Activated T-cell treated with anti-CD3 and anti-CD28 coated beads, Interleukin-2, amount 50 U/mL, for 24 hours (primary cell): ENCODE measurements at regions not wholly inside any gene's neighbourhood (a gene's known extent, or its start where the extent isn't known, plus 50 kb on each side); places are given as distances from the start of the nearest gene placed in this dataset.
A peak's percentile ranks its signal among the peaks of the same experiment; 100 is the strongest.

Experiments used
- DNase-seq: peaks from one replicate; pipeline ENCODE4 v3.0.0-alpha.2; 2020
- H3K27ac Mint-ChIP-seq: 2 replicates; pipeline ENCODE4 v1.8.0; 2020; ENCODE audit warnings: mild to moderate bottlenecking, mixed read lengths
- H3K27me3 Mint-ChIP-seq: 2 replicates; pipeline ENCODE4 v1.8.0; 2020; ENCODE audit warnings: mixed read lengths
- H3K36me3 Mint-ChIP-seq: 2 replicates; pipeline ENCODE4 v1.8.0; 2020; ENCODE audit warnings: low read depth, mixed read lengths
- H3K4me1 Mint-ChIP-seq: 2 replicates; pipeline ENCODE4 v1.8.0; 2020; ENCODE audit warnings: low read depth, mixed read lengths
- H3K4me3 Mint-ChIP-seq: 2 replicates; pipeline ENCODE4 v1.8.0; 2020; ENCODE audit warnings: mild to moderate bottlenecking, moderate library complexity, mixed read lengths
- H3K9me3 Mint-ChIP-seq: 2 replicates; pipeline ENCODE4 v1.8.0; 2020; ENCODE audit warnings: mixed read lengths

- DNase-seq = no peak
- Mint-ChIP-seq H3K9me3 (no peaks in the 10 kb centered on the region), H3K4me3 (no peak overlapping the region), H3K27me3 (no peaks in the 10 kb centered on the region), H3K27ac (no peak overlapping the region), H3K4me1 (peaks cover 33% of the 10 kb centered on the region), H3K36me3 (no peaks in the 10 kb centered on the region)
Observed at GRCh38 chr21:15421947-15422346, 307.8 kb upstream of the USP25 start.

GRCh38 chr21:15422783-15423182 lies 307.0 kb upstream of the USP25 start:
- DNase-seq = no peak
- no peaks in the 10 kb centered on the region for H3K9me3 Mint-ChIP-seq
- no peaks in the 10 kb centered on the region for H3K36me3 Mint-ChIP-seq
- peaks cover 33% of the 10 kb centered on the region for H3K4me1 Mint-ChIP-seq
- no peak overlapping the region for H3K4me3 Mint-ChIP-seq
- peak overlapping the region; percentile 29 for H3K27ac Mint-ChIP-seq
- no peaks in the 10 kb centered on the region for H3K27me3 Mint-ChIP-seq

DNA sequence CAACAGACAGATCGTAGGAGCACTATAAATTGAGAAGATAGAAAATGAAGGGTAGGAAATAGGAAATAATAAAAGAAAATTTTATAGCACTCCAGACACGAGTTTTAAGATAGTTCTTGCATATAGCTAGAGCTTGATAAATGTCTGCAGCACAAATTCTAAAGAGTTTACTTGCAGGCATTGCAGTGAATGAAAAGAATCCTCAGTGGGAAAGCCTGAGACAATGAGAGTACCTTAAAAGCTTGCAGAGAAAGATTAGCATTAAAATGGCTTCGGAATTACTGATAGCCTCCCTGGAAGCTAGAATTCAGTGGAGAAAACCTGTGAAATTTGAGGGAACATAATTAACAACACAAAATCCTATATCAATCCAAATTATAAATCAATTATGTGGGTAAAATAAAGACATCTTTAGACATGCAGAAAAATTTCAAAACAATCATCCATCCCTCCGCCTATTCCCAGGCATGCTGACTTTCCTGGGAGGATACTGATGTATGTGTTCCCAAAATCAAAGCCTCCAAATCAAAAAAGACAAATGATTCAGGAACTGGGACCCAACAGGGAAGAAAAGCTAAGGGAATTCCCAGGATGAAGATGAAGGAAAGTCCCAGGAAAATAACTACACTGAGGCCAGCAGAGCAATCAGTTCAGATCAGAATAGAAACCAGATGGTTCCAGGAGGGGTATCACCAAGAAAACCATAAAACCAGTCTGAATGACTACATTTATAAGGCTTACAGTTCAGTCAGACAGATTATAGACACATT lies 305.9 kb upstream of the USP25 start:
- no peak for DNase-seq
- Mint-ChIP-seq H3K27me3 (no peaks in the 10 kb centered on the region), H3K36me3 (no peaks in the 10 kb centered on the region), H3K27ac (no peak overlapping the region), H3K4me1 (peaks cover 33% of the 10 kb centered on the region), H3K9me3 (no peaks in the 10 kb centered on the region), H3K4me3 (no peak overlapping the region)

DNA sequence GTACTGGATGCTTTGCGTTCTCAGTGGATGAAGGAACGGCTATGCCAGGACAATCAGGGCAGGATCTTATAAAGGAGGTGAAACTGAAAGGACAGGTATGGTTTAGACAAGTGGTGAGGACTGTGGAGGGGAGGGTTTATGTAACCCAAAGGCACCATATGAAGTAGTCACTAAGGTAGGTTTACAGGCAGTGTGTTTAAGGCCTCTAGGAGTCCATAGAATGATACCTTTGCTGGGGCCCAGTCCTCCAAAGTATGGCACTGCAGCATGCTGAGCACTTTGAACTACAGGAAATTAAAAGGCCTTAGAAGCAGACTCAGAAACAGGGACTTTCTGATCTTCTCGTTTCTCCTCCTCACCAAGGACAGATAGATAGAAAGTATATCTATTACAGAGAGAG lies 304.7 kb upstream of the USP25 start:
- no peak for DNase-seq
- no peaks in the 10 kb centered on the region for H3K27me3 Mint-ChIP-seq
- peaks cover 33% of the 10 kb centered on the region for H3K4me1 Mint-ChIP-seq

GRCh38 chr21:15430023-15430422 lies 299.8 kb upstream of the USP25 start:
- H3K36me3 Mint-ChIP-seq = no peaks in the 10 kb centered on the region
- no peaks in the 10 kb centered on the region for H3K27me3 Mint-ChIP-seq
- no peak overlapping the region for H3K4me3 Mint-ChIP-seq
- no peak overlapping the region for H3K27ac Mint-ChIP-seq
- peaks cover 7% of the 10 kb centered on the region for H3K9me3 Mint-ChIP-seq
- peaks cover 8% of the 10 kb centered on the region for H3K4me1 Mint-ChIP-seq
- no peak for DNase-seq

More for the DNA sequence above, 304.7 kb upstream of the USP25 start:
- Mint-ChIP-seq H3K4me3 (no peak overlapping the region), H3K27ac (no peak overlapping the region), H3K9me3 (no peaks in the 10 kb centered on the region), H3K36me3 (no peaks in the 10 kb centered on the region)

- no peak for DNase-seq
- no peak overlapping the region for H3K27ac Mint-ChIP-seq
Observed at GRCh38 chr21:15430577-15430976, 299.2 kb upstream of the USP25 start.

DNA sequence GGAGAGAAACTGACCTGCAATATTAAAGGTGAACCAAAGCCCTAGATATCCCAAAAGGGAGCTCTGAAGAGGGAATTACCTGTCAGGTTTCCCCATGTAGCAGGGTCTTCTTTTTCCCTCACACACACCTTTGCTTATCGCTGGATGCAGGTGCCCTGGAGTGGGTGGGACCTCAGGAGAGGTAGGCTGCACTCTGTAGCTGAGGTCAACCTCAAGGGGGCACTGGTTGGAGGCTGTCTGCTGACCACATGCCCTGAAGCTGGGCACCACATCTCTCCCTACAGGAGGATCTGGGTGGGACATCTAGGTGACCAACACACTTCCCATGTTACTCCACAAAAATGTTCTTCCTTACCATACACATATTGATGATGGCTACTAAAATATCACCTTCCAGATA lies 298.7 kb upstream of the USP25 start:
- H3K4me1 Mint-ChIP-seq = no peaks in the 10 kb centered on the region
- no peak overlapping the region for H3K4me3 Mint-ChIP-seq
- H3K9me3 Mint-ChIP-seq = peaks cover 7% of the 10 kb centered on the region
- H3K36me3 Mint-ChIP-seq = no peaks in the 10 kb centered on the region
- no peak for DNase-seq
- H3K27ac Mint-ChIP-seq = no peak overlapping the region
- no peaks in the 10 kb centered on the region for H3K27me3 Mint-ChIP-seq

More at GRCh38 chr21:15430577-15430976, 299.2 kb upstream of the USP25 start:
- H3K27me3 Mint-ChIP-seq = no peaks in the 10 kb centered on the region
- H3K9me3 Mint-ChIP-seq = peaks cover 7% of the 10 kb centered on the region
- no peak overlapping the region for H3K4me3 Mint-ChIP-seq
- H3K36me3 Mint-ChIP-seq = no peaks in the 10 kb centered on the region
- peaks cover 2% of the 10 kb centered on the region for H3K4me1 Mint-ChIP-seq

DNA sequence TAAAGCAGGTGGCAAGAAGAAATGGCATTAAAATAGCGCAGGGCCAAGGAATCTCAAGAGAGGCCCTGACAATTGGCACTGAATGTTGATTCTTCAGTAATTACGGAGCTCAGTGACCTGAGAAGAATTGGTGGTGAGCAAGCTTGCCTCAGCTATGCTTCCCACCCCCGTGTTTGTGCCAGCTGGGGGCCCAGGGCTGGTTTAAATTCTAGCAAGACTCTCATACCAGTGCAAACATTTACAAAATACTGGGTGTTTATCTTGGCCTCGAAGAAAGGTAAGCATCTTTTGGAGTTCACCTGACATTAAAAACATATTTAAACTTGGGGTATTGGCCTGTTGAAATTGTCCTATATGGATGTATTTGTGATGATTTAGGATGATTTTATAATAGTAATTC lies 296.7 kb upstream of the USP25 start:
- H3K9me3 Mint-ChIP-seq = peaks cover 7% of the 10 kb centered on the region
- H3K4me3 Mint-ChIP-seq = no peak overlapping the region
- DNase-seq = no peak
- no peaks in the 10 kb centered on the region for H3K27me3 Mint-ChIP-seq
- H3K4me1 Mint-ChIP-seq = peaks cover 6% of the 10 kb centered on the region
- H3K27ac Mint-ChIP-seq = no peak overlapping the region
- H3K36me3 Mint-ChIP-seq = no peaks in the 10 kb centered on the region

DNA sequence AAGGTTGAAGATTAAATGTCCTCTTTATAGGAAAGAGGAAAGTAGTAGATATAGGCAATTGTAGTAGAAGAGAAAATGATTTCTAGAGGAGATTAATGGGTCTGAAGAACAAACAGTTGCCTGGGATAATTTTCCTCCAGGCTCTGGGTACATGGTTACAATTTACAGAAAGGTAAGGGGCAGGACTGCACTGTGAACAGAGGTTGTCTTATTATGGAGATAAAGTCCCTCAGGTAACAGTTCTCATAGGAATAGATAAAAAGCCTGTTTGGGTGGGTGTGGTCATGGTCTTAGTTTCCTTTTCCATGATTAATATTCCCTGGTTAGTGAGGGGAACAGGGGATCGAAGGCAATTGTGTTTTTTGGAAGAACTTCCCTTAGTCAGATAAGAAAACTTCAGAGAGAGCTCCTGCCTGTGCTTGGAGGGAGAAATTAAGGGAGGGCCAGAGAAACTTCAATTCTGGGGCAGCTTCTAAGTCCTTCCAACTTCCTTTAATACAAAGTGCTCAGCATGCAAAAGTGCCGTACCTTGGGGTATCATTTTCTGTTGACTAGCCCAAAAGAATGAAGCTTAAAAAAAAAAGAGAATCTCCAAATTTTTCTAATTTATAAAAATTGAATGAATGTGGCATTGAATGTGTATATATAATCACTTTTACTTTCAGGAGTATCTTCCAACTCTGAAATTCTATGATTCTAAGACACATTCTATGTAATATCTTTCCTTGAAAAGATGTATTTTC lies 295.4 kb upstream of the USP25 start:
- no peak overlapping the region for H3K4me3 Mint-ChIP-seq
- peaks cover 7% of the 10 kb centered on the region for H3K9me3 Mint-ChIP-seq
- H3K4me1 Mint-ChIP-seq = peaks cover 12% of the 10 kb centered on the region
- no peak for DNase-seq
- no peaks in the 10 kb centered on the region for H3K27me3 Mint-ChIP-seq
- H3K27ac Mint-ChIP-seq = no peak overlapping the region
- H3K36me3 Mint-ChIP-seq = no peaks in the 10 kb centered on the region

DNA sequence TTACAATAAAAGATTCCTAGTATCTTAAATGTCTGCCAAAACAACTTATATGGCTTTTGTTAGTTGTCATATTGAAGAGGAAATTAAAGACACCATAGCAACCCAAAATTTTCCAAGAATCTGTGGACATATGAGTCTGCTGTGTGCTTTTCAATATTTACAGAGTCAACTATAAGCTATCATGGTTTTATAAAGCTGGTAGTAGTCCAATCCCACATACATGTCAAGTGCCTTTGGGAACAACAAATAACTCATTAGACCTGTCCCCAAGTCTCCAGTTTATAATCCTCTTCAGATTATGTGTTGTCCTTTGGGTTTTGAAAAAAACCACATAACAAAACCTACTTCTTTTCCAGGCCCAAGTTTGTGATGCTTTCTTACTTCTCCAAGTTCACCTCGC lies 293.8 kb upstream of the USP25 start:
- no peaks in the 10 kb centered on the region for H3K27me3 Mint-ChIP-seq

GRCh38 chr21:15437883-15438282 lies 291.9 kb upstream of the USP25 start:
- no peak for DNase-seq
- Mint-ChIP-seq H3K36me3 (no peaks in the 10 kb centered on the region), H3K4me1 (peaks cover 24% of the 10 kb centered on the region), H3K4me3 (no peak overlapping the region), H3K27ac (peak overlapping the region; percentile 65), H3K9me3 (peaks cover 7% of the 10 kb centered on the region), H3K27me3 (no peaks in the 10 kb centered on the region)

More for the DNA sequence above, 293.8 kb upstream of the USP25 start:
- H3K27ac Mint-ChIP-seq = no peak overlapping the region
- DNase-seq = no peak
- H3K4me1 Mint-ChIP-seq = peaks cover 19% of the 10 kb centered on the region
- H3K4me3 Mint-ChIP-seq = no peak overlapping the region
- H3K9me3 Mint-ChIP-seq = peaks cover 7% of the 10 kb centered on the region
- H3K36me3 Mint-ChIP-seq = no peaks in the 10 kb centered on the region

DNA sequence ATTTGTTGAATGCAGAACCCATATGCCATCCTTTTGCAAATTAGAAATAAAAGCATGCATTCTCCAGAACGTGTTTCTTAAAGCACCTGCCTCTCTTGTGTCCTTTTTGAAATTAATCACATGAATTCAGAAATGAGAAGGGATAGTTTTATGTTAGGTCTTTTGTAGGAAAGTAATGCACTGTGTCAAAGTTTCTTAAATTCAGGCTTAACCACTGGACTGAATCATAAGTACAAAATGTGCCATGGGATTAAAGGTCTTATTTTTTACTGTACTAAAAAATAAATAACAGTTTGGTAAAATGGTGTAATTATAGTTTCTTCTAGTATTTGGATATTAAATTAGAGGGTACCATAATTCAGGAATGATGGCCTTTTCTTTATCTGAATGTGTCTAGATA lies 290.1 kb upstream of the USP25 start:
- peaks cover 24% of the 10 kb centered on the region for H3K4me1 Mint-ChIP-seq

GRCh38 chr21:15441060-15441493 lies 288.7 kb upstream of the USP25 start:
- no peaks in the 10 kb centered on the region for H3K36me3 Mint-ChIP-seq
- H3K27ac Mint-ChIP-seq = no peak overlapping the region
- peaks cover 24% of the 10 kb centered on the region for H3K4me1 Mint-ChIP-seq
- no peaks in the 10 kb centered on the region for H3K9me3 Mint-ChIP-seq
- H3K4me3 Mint-ChIP-seq = no peak overlapping the region
- DNase-seq = no peak
- H3K27me3 Mint-ChIP-seq = no peaks in the 10 kb centered on the region

More for the DNA sequence above, 290.1 kb upstream of the USP25 start:
- Mint-ChIP-seq H3K4me3 (no peak overlapping the region), H3K9me3 (no peaks in the 10 kb centered on the region), H3K27me3 (no peaks in the 10 kb centered on the region), H3K36me3 (no peaks in the 10 kb centered on the region), H3K27ac (no peak overlapping the region)
- no peak for DNase-seq

DNA sequence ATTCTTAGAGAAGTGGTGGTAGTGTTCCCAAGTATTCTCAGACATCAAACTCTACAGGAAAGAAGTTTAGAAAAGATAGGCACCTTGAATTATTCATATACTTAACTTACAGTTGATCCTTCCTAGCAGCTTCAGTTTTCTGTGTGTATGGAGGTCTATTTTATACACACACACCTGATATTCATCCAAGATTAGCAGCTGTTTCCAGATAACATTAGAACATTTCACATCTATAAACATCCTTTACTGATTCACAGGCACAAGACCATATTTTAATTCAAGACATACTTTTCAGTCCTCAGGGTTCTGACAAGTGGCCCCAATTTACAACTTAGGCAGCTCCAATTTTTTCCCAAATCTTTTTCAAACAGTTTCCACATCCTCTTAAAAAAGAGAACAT lies 287.8 kb upstream of the USP25 start:
- Mint-ChIP-seq H3K36me3 (no peaks in the 10 kb centered on the region), H3K27me3 (no peaks in the 10 kb centered on the region), H3K9me3 (no peaks in the 10 kb centered on the region), H3K4me3 (no peak overlapping the region), H3K4me1 (peaks cover 24% of the 10 kb centered on the region), H3K27ac (no peak overlapping the region)
- DNase-seq = no peak
